ENCODE measurements at regions not wholly inside any gene's neighbourhood (a gene's known extent, or its start where the extent isn't known, plus 50 kb on each side); places are given as distances from the start of the nearest gene placed in this dataset. TPM values are rescaled to one million over a fixed set of nuclear protein-coding genes. Genes with fewer than 3 reads are reported as not detected.

Small RNAs in the stretch of these regions (small RNA-seq; reads per million reads assigned to genes)
- gene RN7SL401P, result not detected

All from liver (tissue), 1 donor.